ENCODE measurements at regions not wholly inside any gene's neighbourhood (a gene's known extent, or its start where the extent isn't known, plus 50 kb on each side); places are given as distances from the start of the nearest gene placed in this dataset.

DNA sequence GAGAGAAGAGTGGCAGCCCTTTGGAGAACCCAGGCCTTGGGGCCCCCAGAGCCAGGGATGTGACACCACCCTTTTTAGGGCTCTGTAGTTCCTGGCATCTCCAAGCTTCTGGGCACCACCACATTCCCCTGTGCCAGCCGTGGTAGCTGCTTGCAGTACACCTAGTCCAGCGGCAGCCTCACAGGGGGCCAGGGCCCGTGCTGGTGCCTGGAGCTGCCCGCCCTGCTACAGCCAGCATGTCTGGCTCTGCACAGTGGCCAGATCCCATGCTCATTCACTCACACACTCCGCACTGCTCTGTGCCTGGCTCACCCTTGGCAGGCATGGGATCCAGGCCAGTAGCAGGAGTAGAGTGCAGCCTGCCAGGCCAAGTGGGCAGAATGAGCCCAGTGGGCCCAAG, 351.6 kb upstream of the TMCO5A start:
- H3K4me3 ChIP-seq = no peak overlapping the region
- H3K27me3 ChIP-seq = no peaks in the 10 kb centered on the region
- DNase-seq (no peak), ATAC-seq (no peak)
- 79 to 100% methylated on average over 1 to 5 of the region's 5 CpGs for WGBS, 2 donors
- no peak overlapping the region for H3K27ac ChIP-seq
- peaks cover 0 to 15% (median 0%) of the 10 kb centered on the region in 3 donors for H3K9me3 ChIP-seq
- TF ChIP-seq POLR2A (IDR thresholded peaks at IDR 0.05) = no peak
- TF ChIP-seq, protein P1, sequence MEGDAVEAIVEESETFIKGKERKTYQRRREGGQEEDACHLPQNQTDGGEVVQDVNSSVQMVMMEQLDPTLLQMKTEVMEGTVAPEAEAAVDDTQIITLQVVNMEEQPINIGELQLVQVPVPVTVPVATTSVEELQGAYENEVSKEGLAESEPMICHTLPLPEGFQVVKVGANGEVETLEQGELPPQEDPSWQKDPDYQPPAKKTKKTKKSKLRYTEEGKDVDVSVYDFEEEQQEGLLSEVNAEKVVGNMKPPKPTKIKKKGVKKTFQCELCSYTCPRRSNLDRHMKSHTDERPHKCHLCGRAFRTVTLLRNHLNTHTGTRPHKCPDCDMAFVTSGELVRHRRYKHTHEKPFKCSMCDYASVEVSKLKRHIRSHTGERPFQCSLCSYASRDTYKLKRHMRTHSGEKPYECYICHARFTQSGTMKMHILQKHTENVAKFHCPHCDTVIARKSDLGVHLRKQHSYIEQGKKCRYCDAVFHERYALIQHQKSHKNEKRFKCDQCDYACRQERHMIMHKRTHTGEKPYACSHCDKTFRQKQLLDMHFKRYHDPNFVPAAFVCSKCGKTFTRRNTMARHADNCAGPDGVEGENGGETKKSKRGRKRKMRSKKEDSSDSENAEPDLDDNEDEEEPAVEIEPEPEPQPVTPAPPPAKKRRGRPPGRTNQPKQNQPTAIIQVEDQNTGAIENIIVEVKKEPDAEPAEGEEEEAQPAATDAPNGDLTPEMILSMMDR (IDR thresholded peaks at IDR 0.05) = no peak
- H3K4me1 ChIP-seq = no peaks in the 10 kb centered on the region
- H3K36me3 ChIP-seq (replicated peaks in 1 of 2; ENCODE audit: insufficient read depth in 1 of 2, low read depth in 2 of 2) = no peaks in the 10 kb centered on the region
- intact Hi-C loops (cut with DNase I) = no loop called here

DNA sequence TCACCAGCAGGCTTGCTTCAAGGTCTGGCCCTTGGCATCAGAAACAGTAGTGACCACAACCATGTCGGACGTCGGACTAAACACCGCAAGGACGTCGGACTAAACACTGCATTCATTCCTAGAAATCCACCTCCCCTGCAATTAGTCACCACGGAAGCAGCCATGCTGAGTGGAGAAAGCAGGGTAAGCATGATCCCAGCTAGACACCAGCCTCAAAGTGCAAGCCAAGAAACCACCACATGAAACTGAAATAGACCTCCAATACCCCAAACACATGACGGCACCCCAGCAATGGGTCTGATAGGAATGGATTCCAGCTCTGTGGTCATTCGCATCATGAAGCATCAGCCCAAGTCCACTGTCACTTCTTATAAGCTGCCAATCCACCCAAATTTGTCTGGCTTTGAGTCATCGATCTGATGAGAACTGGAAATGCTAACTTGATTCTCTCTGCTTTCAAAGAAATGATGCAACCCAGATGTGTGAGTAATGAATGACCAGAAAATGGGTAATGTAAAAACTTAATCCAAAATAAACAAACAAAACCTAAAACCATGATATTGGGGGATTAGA, 348.3 kb upstream of the TMCO5A start:
- whole genome bisulfite sequencing, 2 donors = 84 to 85% methylated on average over 10 of the region's 10 CpGs
- Histone ChIP-seq H3K36me3 (replicated peaks in 1 of 2; ENCODE audit: insufficient read depth in 1 of 2, low read depth in 2 of 2) (no peaks in the 10 kb centered on the region), H3K27ac (no peak overlapping the region), H3K9me3 (peaks cover 0 to 15% (median 0%) of the 10 kb centered on the region in 3 donors), H3K4me3 (no peak overlapping the region), H3K27me3 (no peaks in the 10 kb centered on the region), H3K4me1 (no peaks in the 10 kb centered on the region)
- no peak for DNase-seq
- no peak for TF ChIP-seq POLR2A (IDR thresholded peaks at IDR 0.05)
- TF ChIP-seq, protein P1 (IDR thresholded peaks at IDR 0.05) = no peak
- intact Hi-C loops (cut with DNase I) = no loop called here
- no peak for ATAC-seq

DNA sequence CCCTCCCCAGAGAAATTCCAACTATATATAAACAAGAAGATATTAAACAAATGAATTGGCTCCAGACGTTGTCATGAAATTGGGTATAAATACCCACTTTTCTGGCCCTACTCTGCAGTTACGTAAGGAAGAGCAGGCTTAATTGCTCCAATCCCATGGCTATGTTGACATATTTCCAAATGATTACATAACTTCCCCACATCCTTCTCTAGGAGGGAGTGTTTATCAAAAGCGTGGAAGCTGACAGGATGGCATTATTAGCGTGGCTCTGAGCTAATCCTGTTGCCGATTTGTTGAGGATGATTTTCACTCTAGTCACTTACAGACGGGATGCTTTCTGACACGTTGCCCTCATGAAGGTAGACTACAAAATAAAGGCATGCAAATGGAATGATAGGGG, 347.5 kb upstream of the TMCO5A start:
- ATAC-seq (no peak), DNase-seq (no peak)
- H3K27me3 ChIP-seq = no peaks in the 10 kb centered on the region
- TF ChIP-seq POLR2A (IDR thresholded peaks at IDR 0.05) = no peak
- TF ChIP-seq, protein P1 (IDR thresholded peaks at IDR 0.05) = no peak
- no peak overlapping the region for H3K27ac ChIP-seq
- H3K4me1 ChIP-seq = no peaks in the 10 kb centered on the region
- intact Hi-C loops (cut with DNase I) = no loop called here
- WGBS, 2 donors = 35 to 45% methylated on average over 7 of the region's 7 CpGs
- H3K4me3 ChIP-seq = no peak overlapping the region
- no peaks in the 10 kb centered on the region for H3K36me3 ChIP-seq (replicated peaks in 1 of 2; ENCODE audit: insufficient read depth in 1 of 2, low read depth in 2 of 2)
- H3K9me3 ChIP-seq = peaks cover 0 to 12% (median 0%) of the 10 kb centered on the region in 3 donors

DNA sequence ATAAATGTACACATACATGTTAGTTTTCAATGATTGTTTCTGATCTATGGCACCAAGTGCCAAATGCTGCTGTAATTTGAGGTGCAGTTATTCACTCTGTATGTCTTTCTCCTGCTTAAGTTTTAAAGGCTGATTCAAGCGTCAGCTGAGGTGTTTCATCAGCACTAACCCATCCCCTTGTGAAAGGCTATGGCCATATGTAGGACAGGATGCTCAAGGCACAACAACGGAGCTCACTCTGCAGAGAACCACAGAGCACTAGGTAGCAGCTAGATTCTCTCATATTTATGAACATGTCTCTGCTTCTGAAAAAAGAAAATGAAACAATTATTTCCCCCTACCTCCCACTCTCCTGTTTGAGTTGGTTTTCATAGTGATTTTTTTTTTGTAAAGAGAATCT, 340.0 kb upstream of the TMCO5A start:
- no peaks in the 10 kb centered on the region for H3K4me1 ChIP-seq
- H3K9me3 ChIP-seq = no peaks in the 10 kb centered on the region
- no peak overlapping the region for H3K4me3 ChIP-seq
- TF ChIP-seq, protein P1 (IDR thresholded peaks at IDR 0.05) = no peak
- TF ChIP-seq POLR2A (IDR thresholded peaks at IDR 0.05) = no peak
- 42 to 54% methylated on average over 2 of the region's 2 CpGs for WGBS, 2 donors
- DNase-seq = no peak
- ATAC-seq = no peak
- intact Hi-C loops (cut with DNase I) = no loop called here
- H3K36me3 ChIP-seq (replicated peaks in 1 of 2; ENCODE audit: insufficient read depth in 1 of 2, low read depth in 2 of 2) = no peaks in the 10 kb centered on the region
- H3K27ac ChIP-seq = no peak overlapping the region
- H3K27me3 ChIP-seq = no peaks in the 10 kb centered on the region

DNA sequence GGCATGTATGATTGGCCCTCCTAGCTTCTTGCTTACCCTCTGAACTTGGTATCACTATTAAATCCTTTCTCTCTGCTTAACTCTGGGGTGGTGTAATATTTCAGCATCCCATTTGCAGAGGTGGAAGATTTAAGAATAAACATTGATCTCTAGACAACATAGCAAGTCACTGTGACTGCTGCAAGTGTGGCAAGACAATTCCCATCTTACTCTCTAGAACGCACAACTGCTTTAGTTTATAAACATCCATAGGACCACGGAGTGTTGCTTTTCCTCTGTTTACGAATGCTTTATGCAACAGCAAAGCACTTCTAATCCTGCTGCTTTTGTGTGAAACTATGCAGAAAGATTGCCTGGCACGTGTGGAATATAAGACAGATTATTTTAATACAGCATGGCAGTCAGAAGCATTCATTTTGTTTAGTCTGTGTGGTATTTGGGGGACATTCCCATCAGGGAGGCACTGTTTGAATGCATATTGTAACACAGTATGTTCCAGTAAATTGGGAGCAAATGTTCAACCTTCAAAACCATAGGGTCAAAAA, 338.9 kb upstream of the TMCO5A start:
- H3K27ac ChIP-seq = no peak overlapping the region
- H3K36me3 ChIP-seq (replicated peaks in 1 of 2; ENCODE audit: insufficient read depth in 1 of 2, low read depth in 2 of 2) = no peaks in the 10 kb centered on the region
- ATAC-seq (no peak), DNase-seq (no peak)
- TF ChIP-seq, protein P1 (IDR thresholded peaks at IDR 0.05) = no peak
- no peak for TF ChIP-seq POLR2A (IDR thresholded peaks at IDR 0.05)
- intact Hi-C loops (cut with DNase I) = no loop called here
- no peak overlapping the region for H3K4me3 ChIP-seq
- no peaks in the 10 kb centered on the region for H3K4me1 ChIP-seq
- WGBS, 2 donors = 61 to 65% methylated on average over 4 of the region's 4 CpGs
- H3K27me3 ChIP-seq = no peaks in the 10 kb centered on the region
- no peaks in the 10 kb centered on the region for H3K9me3 ChIP-seq
